ENCODE measurements at regions not wholly inside any gene's neighbourhood (a gene's known extent, or its start where the extent isn't known, plus 50 kb on each side); places are given as distances from the start of the nearest gene placed in this dataset.

- no peak for TF ChIP-seq CTCF (IDR thresholded peaks at IDR 0.05)
- TF ChIP-seq POLR2A (IDR thresholded peaks at IDR 0.05), result no peak
Observed at GRCh38 chrX:46250151-46250550, 295.1 kb downstream of the ZNF674 start.
